ENCODE measurements at regions not wholly inside any gene's neighbourhood (a gene's known extent, or its start where the extent isn't known, plus 50 kb on each side); places are given as distances from the start of the nearest gene placed in this dataset.

DNA sequence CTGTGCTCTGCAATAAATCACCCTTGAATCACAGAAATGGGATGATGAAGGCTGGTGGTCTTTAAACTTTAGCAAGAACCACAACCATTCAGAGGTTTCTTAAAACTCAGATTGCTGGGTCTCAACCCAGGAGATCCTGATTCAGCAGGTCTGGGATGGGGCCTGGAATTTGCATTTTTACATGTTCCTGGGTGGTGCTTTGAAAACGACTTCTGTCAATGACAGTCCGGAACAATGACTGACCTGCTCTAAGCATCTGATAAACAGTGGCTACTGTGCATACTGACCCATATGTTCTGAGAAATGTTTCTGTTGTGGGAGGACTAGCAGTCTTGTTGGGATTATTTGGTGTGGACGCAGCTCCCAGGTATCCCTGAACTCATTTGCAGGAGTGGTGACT is 92.7 kb downstream of the GADD45G start:
- no peak for DNase-seq

DNA sequence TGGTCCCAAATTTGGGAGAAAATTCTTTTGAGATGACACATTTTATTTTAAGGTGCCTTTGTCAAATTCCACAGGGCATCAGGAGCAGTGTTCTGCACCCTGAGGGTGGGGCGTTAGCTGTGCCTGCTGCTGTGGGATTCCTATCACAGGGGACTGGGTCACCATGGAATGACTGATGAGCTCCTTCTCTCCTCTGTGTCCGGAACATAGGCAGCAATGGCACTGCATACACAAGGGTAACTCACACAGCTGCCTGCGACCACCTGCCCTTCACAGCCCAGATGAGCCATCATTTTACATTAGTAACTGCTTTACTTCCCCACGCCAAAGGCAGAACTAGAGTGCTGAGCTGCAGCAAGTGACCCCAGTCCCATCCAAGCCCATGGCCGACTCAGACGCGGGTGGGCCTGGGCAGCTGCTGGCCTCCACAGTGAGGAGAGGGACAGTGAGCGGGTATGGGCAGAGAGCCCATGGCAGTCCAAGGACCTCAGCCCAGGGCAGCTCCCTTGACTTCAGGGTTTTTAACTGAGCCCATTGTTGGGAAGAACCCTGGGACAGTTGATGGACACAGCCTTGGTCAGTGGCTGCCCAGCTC is 93.7 kb downstream of the GADD45G start:
- DNase-seq, result no peak

DNA sequence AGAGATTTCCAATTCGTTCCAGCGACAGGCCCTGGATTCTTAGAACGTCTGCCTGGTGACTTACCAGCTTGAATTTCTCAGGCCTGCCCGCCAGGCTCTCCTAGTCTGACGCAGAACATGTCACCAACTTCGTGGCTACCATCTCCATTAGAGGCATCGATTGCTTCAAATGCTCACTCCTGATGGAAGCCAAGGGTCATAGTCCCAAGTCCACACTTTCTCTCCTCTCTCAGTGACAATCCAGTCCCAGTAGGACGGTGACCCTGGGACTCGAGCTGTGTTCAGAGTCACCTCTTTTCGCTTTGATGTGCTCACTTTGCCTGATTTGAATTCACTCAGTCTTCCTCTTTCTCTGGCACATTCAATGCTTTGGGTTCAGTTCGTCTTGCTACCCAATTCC is 94.8 kb downstream of the GADD45G start:
- DNase-seq, result no peak

DNA sequence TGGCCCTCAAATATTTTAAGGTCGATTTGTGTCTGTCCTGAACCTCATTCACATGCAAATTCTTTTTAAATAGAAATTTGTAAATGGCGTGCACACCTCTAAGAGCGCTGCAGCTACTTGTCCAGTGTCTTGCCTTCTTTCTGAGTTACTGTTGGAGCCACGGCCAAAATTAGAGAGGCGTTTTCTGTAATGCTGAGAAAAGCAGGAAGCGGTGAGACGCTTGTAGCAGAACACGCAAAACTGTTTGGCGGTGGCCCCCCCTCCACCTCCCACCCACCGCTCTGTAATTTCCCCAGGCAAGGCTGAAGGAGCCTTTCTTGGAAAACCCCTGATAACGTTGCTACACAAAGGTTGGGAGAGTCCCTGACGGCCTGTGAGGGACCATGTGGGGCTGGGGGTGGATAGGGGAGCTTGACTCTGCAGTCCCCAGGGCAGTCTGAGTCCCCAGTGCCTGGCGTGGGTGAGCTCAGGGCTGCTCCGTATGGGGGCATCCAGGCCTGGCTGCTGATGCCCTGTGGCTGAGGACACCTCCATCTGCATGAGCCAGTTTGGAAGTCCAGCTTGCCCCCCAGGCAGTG is 96.5 kb downstream of the GADD45G start:
- DNase-seq, result no peak

DNA sequence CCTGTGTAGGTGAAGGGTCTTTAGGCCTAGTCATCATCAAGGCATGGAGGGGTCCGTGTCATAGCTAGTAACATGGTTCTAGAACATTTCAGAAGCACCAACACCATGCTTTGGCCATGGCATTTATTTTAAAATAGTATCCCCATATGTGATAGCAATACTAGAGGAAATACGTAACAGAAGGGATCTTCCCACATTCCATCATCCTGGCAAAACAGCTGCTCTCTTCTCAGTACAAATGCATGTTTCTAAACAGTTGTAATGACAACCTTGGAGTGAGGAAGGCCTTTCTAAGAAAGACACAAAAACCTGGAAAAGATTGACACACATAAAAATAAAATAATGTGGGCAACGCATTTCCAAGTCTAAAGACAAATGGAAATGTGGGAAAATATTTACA is 97.6 kb downstream of the GADD45G start:
- DNase-seq, result no peak

DNA sequence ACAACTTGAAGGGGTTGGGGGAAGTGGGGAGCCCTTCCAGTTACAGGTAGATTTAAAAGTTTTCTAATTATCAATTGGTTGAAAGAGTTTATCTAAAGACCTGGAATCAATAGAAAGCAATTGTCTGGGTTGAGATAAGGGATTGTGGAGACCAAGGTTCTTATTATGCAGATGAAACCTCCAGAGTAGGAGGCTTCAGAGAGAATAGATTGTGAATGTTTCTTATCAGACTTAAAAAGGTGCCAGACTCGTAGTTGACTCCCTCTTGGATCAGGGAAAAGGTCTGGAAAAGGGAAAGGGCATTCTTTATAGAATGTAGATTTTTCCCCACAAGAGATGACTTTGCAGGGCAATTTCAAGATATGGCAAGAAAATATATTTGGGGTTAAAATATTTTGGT is 100.8 kb downstream of the GADD45G start:
- no peak for DNase-seq

DNA sequence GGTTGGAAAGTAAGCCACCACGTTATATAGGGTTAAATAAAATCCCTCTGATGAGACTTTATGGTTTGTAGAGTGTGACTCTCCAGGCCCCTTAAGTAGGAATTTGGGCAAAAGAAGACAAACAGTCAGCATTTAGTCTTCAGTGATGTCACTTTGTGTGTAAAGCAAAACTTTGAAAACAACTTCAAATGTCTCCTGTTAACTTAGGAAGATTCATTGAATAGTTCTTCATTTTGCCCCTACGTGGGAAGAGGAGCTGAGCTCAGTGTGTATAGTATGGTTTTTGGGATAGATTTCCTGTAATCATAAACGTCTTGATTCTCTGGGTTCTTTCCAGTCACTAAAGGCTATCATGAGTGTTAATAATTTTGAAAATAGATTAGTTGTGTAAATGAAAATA is 101.3 kb downstream of the GADD45G start:
- DNase-seq, result no peak

DNA sequence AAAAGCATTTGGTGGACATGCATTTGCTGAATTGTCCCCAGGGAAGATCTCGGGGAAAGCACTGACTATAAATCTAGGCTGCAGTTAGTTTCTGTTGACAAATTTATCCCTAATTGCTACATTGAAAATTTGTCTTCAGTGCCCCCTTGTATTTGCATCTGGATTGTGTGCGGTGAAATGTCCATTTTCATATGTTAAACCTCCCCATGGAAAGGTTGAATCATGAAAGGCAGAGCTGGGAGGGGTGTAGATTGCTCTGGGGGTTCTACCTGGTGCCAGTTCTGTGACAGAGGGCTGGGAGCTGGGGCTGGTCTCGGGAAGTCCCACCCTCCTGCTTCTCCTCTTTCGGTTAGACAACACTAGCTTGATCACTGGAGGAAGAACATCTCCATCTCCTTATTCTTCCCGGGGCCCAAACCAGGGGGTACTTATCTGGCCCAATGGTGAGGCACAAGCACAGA is 101.9 kb downstream of the GADD45G start:
- DNase-seq, result no peak

DNA sequence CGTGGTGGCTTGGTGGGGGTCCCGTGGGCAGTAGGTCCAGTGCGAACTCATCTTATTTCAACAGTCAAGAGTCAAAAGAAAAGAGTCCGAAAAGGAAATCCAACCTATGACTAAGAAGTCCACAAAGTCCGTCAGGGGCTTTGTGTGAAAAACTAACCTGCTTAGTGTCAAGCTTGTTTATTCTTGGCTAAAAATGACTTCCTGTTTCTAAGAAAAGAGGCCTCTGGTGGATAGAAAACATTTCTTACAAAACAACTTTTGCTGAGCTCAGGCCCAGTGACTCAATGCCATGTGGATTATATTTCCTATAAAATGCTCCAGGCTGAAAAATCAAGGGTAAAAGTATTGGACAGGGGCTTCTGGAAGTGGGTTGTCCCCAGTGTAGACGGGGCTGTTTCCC is 105.9 kb downstream of the GADD45G start:
- DNase-seq, result no peak

DNA sequence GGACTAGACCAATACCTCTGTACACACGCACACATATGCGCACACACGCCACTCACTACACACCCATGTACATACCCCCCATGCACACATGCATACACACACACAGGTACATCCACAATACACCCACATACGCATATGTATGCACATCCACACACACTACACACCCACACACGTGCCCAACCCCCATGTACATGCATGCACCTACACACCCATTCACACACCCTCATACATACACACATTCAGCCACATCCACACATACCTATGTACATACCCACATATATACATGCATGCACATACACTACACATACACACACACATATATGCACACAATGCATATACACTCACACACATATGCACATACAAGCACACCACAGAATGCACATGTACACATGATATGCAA is 107.1 kb downstream of the GADD45G start:
- DNase-seq, result no peak

DNA sequence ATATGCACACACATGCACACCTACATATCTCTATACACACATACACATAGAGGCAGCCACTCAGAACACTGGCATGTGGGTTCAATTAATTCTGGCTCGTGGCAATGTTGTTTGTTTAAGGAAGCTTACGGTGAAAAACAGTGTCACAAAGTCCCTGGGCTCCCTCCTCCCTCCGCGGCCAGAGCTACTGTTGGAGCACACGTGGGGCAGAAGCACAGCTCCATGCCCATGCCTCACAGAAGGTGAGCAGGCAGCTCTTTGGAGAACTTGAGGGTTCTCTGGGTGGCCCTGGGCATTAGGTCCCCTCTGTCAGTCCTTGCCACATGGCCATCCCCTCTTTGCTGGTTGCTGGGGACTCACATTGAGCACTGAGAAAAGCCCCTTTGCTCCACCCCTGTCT is 107.5 kb downstream of the GADD45G start:
- DNase-seq, result no peak

DNA sequence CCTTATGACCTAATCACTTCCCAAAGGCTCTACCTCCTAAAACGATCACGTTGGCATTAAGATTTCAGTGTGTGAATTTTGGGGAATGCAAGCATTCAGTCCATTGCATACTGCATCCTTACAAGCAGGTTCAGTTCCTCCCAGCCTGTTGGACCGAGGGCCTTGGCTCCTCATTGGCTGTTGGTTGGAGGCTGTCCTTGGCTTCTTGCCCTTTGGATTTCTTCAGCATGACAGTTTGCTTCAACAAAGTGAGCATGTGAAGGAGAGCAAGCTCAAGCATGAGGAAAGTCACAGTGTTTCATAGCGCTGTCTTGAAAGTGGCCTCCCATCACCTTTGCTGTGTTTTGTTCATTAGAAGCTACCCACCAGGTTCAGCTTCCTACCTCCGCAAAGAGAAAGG is 109.5 kb downstream of the GADD45G start:
- DNase-seq, result no peak

DNA sequence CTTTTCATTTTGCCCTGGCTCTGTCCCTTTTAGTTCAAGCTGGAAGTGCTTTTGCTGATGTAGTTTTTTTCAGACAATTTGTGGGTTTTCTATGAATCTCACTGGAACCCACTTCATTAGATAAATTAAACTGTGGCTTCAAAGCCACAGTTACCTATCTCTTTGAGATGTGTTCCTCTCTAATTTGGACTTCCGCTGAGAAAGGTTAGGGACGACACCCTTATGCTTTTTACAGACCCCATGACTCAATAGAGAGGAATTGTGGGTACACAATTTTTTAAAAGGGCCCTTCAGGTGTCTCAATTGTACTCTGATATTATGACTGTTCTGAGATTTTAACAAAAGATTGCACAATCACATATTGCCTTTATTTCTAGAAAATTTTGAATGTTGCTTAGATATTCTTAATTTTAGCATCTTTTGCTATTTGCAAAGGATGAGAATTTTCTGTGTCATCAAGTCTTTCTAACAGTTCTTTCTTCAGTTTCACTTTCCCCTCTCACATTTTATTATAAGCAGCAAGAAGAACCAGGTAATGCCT is 110.6 kb downstream of the GADD45G start:
- no peak for DNase-seq

DNA sequence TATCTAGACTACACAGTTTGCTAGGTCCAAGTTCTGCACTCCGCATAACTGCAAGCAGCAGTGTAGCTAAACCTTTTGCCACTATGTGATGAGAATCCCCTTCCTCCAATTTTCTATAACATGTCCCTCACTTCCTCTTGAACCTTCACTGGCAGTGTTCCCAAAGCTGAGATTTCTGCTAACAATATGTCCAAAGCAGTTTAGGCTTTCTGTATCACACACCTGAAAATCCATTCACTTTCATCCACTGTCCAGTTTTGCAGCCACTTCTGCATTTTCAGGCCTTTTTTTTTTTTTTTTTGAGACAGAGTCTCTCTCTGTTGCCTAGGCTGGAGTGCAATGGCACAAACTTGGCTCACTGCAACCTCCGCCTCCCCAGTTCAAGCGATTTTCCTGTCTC is 111.1 kb downstream of the GADD45G start:
- DNase-seq, result no peak

DNA sequence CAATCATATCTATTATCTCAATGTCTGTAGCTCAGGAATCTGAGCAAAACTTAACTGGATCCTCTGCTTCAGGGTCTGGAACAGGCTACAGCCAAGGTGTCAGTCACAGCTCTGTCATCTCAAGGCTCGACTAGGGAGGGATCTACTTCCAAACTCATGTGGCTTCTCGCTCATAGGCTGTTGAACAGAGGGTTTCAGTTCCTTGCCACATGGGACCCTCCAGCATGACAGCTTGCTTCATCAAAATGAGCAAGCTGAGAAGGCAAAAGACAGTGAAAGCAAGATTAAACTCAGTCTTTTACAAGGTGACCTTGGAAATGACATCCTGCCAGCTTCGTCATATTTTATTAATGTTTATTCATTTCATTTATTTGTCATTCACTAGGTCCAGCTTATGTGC is 111.7 kb downstream of the GADD45G start:
- no peak for DNase-seq

DNA sequence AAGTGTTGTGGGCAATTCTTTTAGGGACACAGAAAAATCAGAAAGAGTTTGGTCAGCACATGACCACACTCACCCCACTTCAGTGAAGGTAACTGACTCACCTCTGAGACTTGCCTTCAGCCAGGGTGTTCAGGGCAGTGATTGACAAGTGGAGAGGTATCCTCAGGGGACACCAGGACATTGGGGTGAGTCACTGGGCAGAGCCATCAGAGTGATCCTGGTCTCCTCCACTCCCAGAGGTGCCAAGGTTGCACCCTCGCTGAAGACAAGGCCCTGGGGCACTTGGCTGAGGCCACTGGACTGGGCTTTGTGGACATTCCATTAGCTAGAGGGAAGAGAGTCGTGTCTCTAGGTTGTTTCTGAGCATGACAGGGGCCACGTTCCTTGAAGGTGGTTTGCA is 113.4 kb downstream of the GADD45G start:
- DNase-seq, result no peak

DNA sequence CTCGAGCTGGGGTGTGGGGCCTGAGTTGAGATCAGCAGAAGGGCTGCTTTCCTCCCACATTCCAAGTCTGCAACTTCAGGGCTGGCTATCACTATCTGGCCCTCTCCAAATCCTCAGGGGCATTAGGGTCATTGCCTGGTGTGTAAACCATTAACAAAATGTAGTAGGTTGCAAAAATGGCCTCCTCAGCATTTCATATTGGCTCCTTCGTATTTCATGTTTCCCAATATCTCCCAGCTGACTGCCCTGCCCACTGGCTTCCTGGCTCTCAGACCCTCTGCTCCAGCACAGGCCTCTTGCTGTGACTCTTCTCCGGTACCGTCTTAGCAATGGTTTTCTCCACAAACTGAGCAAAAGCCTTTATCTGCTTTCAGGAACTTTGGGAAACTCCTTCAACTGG is 113.8 kb downstream of the GADD45G start:
- DNase-seq, result no peak

DNA sequence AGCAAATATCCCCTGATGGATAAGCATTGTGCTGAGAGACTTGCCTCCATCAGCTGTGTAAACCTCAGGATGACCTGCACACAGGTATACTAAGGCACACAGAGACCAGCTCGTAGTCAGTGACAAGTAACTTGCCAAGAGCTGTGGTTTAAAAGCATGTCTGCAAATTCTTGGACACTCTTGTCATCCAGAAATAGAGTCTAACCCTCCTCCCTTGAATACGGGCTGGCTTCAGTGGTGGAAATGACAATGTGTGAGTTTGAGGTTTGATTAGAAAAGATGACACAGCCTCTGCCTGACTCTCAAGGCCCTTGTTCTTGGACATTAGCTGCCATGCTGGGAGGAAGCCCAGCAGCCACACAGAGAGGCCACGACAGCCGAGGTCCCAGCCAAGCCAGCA is 114.4 kb downstream of the GADD45G start:
- DNase-seq, result no peak

DNA sequence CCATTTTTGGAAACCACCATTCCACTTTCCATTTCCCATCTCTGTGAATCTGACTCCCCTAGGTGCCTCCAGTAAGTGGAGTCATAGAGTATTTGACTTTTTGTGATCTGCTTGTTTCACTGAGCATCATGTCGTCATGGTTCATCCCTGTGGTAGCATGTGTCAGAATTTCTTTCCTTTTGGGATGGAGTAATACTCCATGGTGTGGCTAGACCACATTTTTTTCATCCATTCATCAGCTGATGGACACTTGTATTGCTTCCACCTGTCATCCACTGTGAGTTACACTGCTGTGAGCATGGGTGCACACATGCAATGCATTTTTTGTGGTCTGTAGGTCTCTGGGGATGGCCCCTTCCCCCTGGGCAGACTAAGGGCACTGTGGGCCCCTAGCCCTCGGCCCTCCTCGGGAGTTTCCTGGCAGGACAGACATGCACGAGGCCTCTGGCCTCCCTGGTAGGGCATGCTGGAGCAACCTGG is 115.9 kb downstream of the GADD45G start:
- no peak for DNase-seq

DNA sequence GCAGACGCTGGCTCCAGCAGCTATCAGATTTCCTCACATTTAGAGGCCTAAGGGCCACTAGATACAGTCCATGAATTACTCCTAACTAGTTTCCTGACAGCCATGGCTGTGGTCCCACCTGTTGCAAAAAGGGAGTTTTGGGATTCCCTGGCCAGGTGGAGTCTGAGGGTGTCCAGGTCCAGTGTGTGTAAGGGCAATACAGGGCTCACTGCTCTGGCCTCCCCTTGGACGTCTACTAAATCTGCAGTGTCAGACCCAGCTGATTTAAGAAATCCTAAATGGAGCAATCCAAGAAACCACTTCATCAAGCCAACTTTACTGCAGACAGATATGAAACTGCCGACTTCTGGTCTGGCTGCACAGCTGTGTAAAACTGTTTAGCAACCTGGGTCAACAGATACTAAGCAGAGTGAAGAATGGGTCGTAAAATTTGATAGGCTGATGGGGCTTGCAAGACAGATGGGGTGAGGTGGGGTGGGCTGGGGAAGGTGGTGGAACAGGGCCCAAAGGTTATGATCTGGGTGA is 116.4 kb downstream of the GADD45G start:
- no peak for DNase-seq

DNA sequence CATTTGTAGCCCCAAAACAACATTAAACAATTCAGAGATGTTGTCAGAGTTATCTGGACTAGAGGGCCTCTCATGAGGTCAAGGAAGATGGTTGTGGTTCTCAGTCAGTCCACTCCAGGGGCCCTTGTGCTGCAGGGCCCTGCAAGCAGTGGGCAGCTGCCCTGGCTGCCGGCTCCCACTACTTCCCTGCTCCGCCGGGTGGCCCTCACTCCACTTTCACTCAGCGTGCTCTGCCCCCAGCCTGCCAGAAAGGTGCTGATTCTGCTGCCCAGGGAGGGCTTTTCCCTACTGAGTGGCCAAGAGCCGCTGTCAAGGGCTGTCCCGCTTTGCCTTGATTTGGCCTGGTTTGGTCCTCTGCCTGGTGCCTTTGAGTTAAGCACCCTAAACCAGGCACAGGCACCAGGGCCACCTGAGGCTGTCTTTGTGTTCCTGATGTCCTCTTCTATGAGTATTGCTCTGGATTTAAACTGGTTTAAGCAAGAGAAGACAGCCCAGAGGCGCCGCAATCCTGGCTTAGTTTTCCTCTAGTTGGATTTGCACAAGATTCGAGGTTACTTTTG is 117.2 kb downstream of the GADD45G start:
- no peak for DNase-seq

DNA sequence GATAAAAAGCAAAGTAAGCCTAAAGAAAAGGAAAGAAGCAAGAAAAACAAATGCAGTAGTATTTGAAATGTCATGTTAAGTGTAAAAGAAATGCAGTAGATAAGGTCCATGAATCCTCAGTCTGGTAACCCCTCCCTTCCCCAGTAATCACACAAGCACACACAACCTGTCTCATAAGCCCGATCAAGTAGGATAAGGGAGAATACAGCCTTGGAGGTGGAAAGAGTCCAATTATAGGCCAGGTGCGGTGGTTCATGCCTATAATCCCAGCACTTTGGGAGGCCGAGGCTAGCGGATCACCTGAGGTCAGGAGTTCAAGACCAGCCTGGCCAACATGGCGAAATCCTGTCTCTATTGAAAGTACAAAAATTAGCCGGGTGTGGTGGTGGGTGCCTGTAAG is 117.9 kb downstream of the GADD45G start:
- no peak for DNase-seq

DNA sequence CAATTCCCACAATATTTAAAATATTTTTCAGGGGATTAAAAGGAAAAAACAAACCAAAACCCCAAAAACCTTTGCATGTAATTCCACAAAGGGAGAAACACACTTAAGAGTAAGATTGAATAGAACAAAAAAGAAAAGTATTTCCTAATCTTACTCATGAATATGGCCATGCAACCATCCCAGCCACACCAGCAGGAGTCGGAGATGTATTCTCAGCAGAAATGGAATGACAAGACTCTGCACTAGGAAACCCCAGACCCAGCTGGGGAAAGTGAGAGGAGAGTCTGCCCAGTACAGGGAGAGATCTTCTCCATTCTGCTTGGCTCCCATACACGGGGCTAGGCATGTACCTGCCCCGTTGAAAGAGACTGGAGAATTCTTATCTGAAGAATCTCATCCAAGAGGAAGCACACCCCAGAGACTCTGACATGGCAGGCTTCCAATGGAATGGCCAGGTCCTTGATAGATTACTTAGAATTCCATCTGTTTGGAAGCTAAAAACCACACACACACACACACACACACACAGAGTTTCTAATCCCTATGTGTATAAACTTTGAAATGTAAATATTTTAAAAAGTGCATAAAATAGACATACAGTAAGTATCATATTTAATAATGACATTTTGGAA is 118.8 kb downstream of the GADD45G start:
- no peak for DNase-seq
